H9 (cell line): ENCODE measurements at regions not wholly inside any gene's neighbourhood (a gene's known extent, or its start where the extent isn't known, plus 50 kb on each side); places are given as distances from the start of the nearest gene placed in this dataset.

Experiments used
- DNase-seq: peaks from one replicate; pipeline ENCODE4 v3.0.0-alpha.2; 2017
- H2AFZ ChIP-seq: one replicate; pipeline ENCODE4 v1.6.1; 2013; ENCODE audit warnings: mild to moderate bottlenecking, low read length, control low read depth, moderate library complexity
- H2AK5ac ChIP-seq: 2 replicates; pipeline ENCODE4 v1.6.1; 2013; ENCODE audit warnings: low read length, control low read depth, mixed read lengths; ENCODE audit not compliant: insufficient read length
- H2BK120ac ChIP-seq: one replicate; pipeline ENCODE4 v1.6.1; 2013; ENCODE audit warnings: low read depth, mild to moderate bottlenecking, low read length, control low read depth, inconsistent platforms; ENCODE audit not compliant: poor library complexity, severe bottlenecking
- H2BK12ac ChIP-seq: 2 replicates; pipeline ENCODE4 v1.6.1; 2013; ENCODE audit warnings: low read length, control low read depth, mixed read lengths, low read depth; ENCODE audit not compliant: insufficient read length
- H2BK15ac ChIP-seq: 2 replicates; pipeline ENCODE4 v1.6.1; 2013; ENCODE audit warnings: low read depth, low read length, control low read depth
- H2BK20ac ChIP-seq: one replicate; pipeline ENCODE4 v1.6.1; 2013; ENCODE audit warnings: low read depth, mild to moderate bottlenecking, low read length, control low read depth, inconsistent platforms; ENCODE audit not compliant: poor library complexity, severe bottlenecking
- H2BK5ac ChIP-seq: 2 replicates; pipeline ENCODE4 v1.6.1; 2013; ENCODE audit warnings: low read length, control low read depth, mixed read lengths; ENCODE audit not compliant: insufficient read length
- H3K14ac ChIP-seq: 2 replicates; pipeline ENCODE4 v1.6.1; 2013; ENCODE audit warnings: low read length, control low read depth; ENCODE audit not compliant: insufficient read depth
- H3K18ac ChIP-seq: 2 replicates; pipeline ENCODE4 v1.6.1; 2013; ENCODE audit warnings: low read depth, mild to moderate bottlenecking, mixed read lengths, low read length, control low read depth; ENCODE audit not compliant: insufficient read length
- H3K23ac ChIP-seq: 2 replicates; pipeline ENCODE4 v1.6.1; 2013; ENCODE audit warnings: low read length, control low read depth, mixed read lengths, low read depth; ENCODE audit not compliant: insufficient read length
- H3K23me2 ChIP-seq: 2 replicates; pipeline ENCODE4 v1.6.1; 2013; ENCODE audit warnings: low read depth, mild to moderate bottlenecking, mixed read lengths, low read length, control low read depth; ENCODE audit not compliant: insufficient read length, poor library complexity, severe bottlenecking
- H3K27ac ChIP-seq: 2 replicates; pipeline ENCODE4 v1.5.1; 2013; ENCODE audit warnings: low read length, control low read depth, mixed read lengths, low read depth; ENCODE audit not compliant: insufficient read length
- H3K27me3 ChIP-seq: 2 replicates; pipeline ENCODE4 v1.6.1; 2013; ENCODE audit warnings: low read length, control low read depth, inconsistent platforms; ENCODE audit not compliant: insufficient read depth
- H3K4ac ChIP-seq: 2 replicates; pipeline ENCODE4 v1.6.1; 2013; ENCODE audit warnings: low read depth, mild to moderate bottlenecking, control low read depth, inconsistent platforms, low read length, moderate library complexity
- H3K4me1 ChIP-seq: 2 replicates; pipeline ENCODE4 v1.6.1; 2013; ENCODE audit warnings: low read length, control low read depth, inconsistent platforms; ENCODE audit not compliant: insufficient read depth
- H3K4me2 ChIP-seq: 2 replicates; pipeline ENCODE4 v1.6.1; 2013; ENCODE audit warnings: low read length, control low read depth, mixed read lengths; ENCODE audit not compliant: insufficient read length, insufficient read depth
- H3K56ac ChIP-seq: 2 replicates; pipeline ENCODE4 v1.6.1; 2013; ENCODE audit warnings: low read depth, mild to moderate bottlenecking, mixed read lengths, low read length, control low read depth; ENCODE audit not compliant: insufficient read length
- H3K79me1 ChIP-seq: 2 replicates; pipeline ENCODE4 v1.6.1; 2013; ENCODE audit warnings: low read depth, mild to moderate bottlenecking, moderate library complexity, low read length, control low read depth, inconsistent platforms; ENCODE audit not compliant: insufficient read depth, poor library complexity, severe bottlenecking
- H3K79me2 ChIP-seq: 2 replicates; pipeline ENCODE4 v1.6.1; 2013; ENCODE audit warnings: low read length, control low read depth, inconsistent platforms; ENCODE audit not compliant: insufficient read depth
- H3K9ac ChIP-seq: 2 replicates; pipeline ENCODE4 v1.6.1; 2013; ENCODE audit warnings: low read length, control low read depth, mixed read lengths; ENCODE audit not compliant: insufficient read length; ENCODE audit errors: extremely low read depth
- H3K9me3 ChIP-seq: one replicate; pipeline ENCODE4 v1.6.1; 2013; ENCODE audit warnings: low read depth, low read length, inconsistent platforms; ENCODE audit not compliant: control insufficient read depth
- H3T11ph ChIP-seq: one replicate; pipeline ENCODE4 v1.6.1; 2013; ENCODE audit warnings: mild to moderate bottlenecking, low read length, control low read depth, inconsistent platforms
- H4K20me1 ChIP-seq: one replicate; pipeline ENCODE4 v1.6.1; 2013; ENCODE audit not compliant: control insufficient read depth, insufficient read length, insufficient read depth
- H4K5ac ChIP-seq: 2 replicates; pipeline ENCODE4 v1.6.1; 2013; ENCODE audit warnings: low read depth, mild to moderate bottlenecking, mixed read lengths, low read length, control low read depth; ENCODE audit not compliant: insufficient read length
- H4K8ac ChIP-seq: replicated peaks from 2 replicates; pipeline ENCODE4 v1.6.1; 2013; ENCODE audit warnings: low read length, control low read depth, mixed read lengths, low read depth; ENCODE audit not compliant: insufficient read length
- H4K91ac ChIP-seq: 2 replicates; pipeline ENCODE4 v1.6.1; 2013; ENCODE audit warnings: low read depth, mild to moderate bottlenecking, moderate library complexity, mixed read lengths, low read length, control low read depth; ENCODE audit not compliant: insufficient read length
- H3K27ac Mint-ChIP-seq, 3 experiments: 2 replicates in 2 of 3; 3 replicates in 1 of 3; pipeline ENCODE4 v1.8.0; 2020 to 2021; ENCODE audit warnings: mixed read lengths in 3 of 3, mild to moderate bottlenecking in 1 of 3, moderate library complexity in 1 of 3
- H3K27me3 Mint-ChIP-seq: 2 replicates; pipeline ENCODE4 v1.8.0; 2021; ENCODE audit warnings: low read depth, mild to moderate bottlenecking, moderate library complexity, mixed read lengths
- H3K36me3 Mint-ChIP-seq, 3 experiments: 2 replicates in 2 of 3; 3 replicates in 1 of 3; pipeline ENCODE4 v1.8.0; 2020 to 2021; ENCODE audit warnings: low read depth in 3 of 3, mixed read lengths in 3 of 3; ENCODE audit not compliant: insufficient read depth in 1 of 3
- H3K4me1 Mint-ChIP-seq, 2 experiments: 2 replicates each; pipeline ENCODE4 v1.8.0; 2020; ENCODE audit warnings: mixed read lengths in 2 of 2
- H3K4me3 Mint-ChIP-seq, 2 experiments: 2 replicates in 1 of 2; 3 replicates in 1 of 2; pipeline ENCODE4 v1.8.0; 2020 to 2021; ENCODE audit warnings: mild to moderate bottlenecking in 2 of 2, mixed read lengths in 2 of 2, moderate library complexity in 1 of 2
- H3K9me3 Mint-ChIP-seq, 2 experiments: 2 replicates in 1 of 2; 3 replicates in 1 of 2; pipeline ENCODE4 v1.8.0; 2020; ENCODE audit warnings: mild to moderate bottlenecking in 2 of 2, mixed read lengths in 2 of 2, moderate library complexity in 1 of 2
- CTCF ChIP-seq: fragments of 200-600 bp; sonication (generic); conservative IDR thresholded peaks from 3 replicates; pipeline ENCODE4 v1.8.0; 2021; ENCODE audit warnings: antibody characterized with exemption, mild to moderate bottlenecking
- WGBS: extraction: QIAGEN DNeasy Blood & Tissue Kit; methylation state at CpG from one replicate; pipeline ENCODE4 v1.1.7; 2013; ENCODE audit warnings: missing lambda C conversion rate, low lambda C conversion rate, mixed read lengths; ENCODE audit not compliant: insufficient read length; ENCODE audit errors: extremely low coverage; 5-methylcytosine and 5-hydroxymethylcytosine counted together

DNA sequence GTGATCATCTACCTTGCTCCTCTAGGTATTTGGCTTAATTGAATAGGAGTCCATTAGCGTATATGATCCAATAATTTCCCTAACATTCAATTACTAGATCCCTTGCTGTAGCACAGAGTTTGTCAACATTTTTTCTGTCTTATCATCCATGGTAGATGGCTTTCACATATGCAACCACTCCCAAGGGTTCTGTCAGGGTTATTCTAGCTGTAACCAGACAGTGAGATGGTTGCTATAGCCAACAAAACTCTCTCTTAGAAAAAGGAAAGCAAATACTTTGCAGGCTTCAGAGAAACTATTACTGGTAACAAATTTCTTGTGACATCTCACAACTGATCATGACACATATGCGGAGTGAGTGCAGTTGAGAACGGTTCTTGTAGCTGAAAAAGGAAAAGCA lies 96.2 kb upstream of the EFNA5 start:
- H4K20me1 ChIP-seq, result no peaks in the 10 kb centered on the region
- H3K14ac ChIP-seq, result no peak overlapping the region
- peaks cover 3% of the 10 kb centered on the region; the same call in 1 of the 2 replicates for H3K4me1 ChIP-seq
- DNase-seq, result no peak
- TF ChIP-seq CTCF, result no peak
- no peaks in the 10 kb centered on the region for H3K23me2 ChIP-seq
- H2AFZ ChIP-seq, result no peak overlapping the region
- no peak overlapping the region for H2BK120ac ChIP-seq
- H3K9me3 ChIP-seq, result no peaks in the 10 kb centered on the region
- H2BK5ac ChIP-seq, result no peak overlapping the region
- no peak overlapping the region for H2BK20ac ChIP-seq
- no peaks in the 10 kb centered on the region for H3K79me2 ChIP-seq
- H3K27me3 ChIP-seq, result no peaks in the 10 kb centered on the region
- no peak overlapping the region for H3K18ac ChIP-seq
- H4K91ac ChIP-seq, result no peak overlapping the region
- H2BK12ac ChIP-seq, result no peak overlapping the region
- H3K4me2 ChIP-seq, result no peak overlapping the region
- no peak overlapping the region for H3K23ac ChIP-seq
- no peak overlapping the region for H2AK5ac ChIP-seq
- no CpG with 5 or more reads among the region's 3 CpGs for WGBS
- H2BK15ac ChIP-seq, result no peak overlapping the region
- no peak overlapping the region for H3K9ac ChIP-seq
- H4K5ac ChIP-seq, result no peak overlapping the region
- no peaks in the 10 kb centered on the region for H3K9me3 Mint-ChIP-seq
- H4K8ac ChIP-seq, result no peak overlapping the region
- H3K27me3 Mint-ChIP-seq, result no peaks in the 10 kb centered on the region
- no peak overlapping the region for H3K56ac ChIP-seq
- no peak overlapping the region for H3K27ac Mint-ChIP-seq
- H3T11ph ChIP-seq, result no peak overlapping the region
- no peaks in the 10 kb centered on the region for H3K36me3 Mint-ChIP-seq
- no peak overlapping the region for H3K4ac ChIP-seq
- no peak overlapping the region for H3K4me3 Mint-ChIP-seq
- peaks cover 36 to 42% of the 10 kb centered on the region in 2 experiments for H3K4me1 Mint-ChIP-seq
- H3K79me1 ChIP-seq, result no peaks in the 10 kb centered on the region
- no peak overlapping the region for H3K27ac ChIP-seq
